Stimulated activated CD4-positive, alpha-beta T cell treated with anti-CD3 and anti-CD28 coated beads, Interleukin-2, amount 100 ng/mL, for 24 hours (primary cell): ENCODE measurements at regions not wholly inside any gene's neighbourhood (a gene's known extent, or its start where the extent isn't known, plus 50 kb on each side); places are given as distances from the start of the nearest gene placed in this dataset.
"Not testable (repeated sequence)": the region's sequence is repeated elsewhere in the genome, so short reads cannot be mapped to it uniquely, and the experiment has no call there.

ENCODE experiments used
- DNase-seq, 2 donors: peaks; one replicate each; pipeline ENCODE4 v3.0.0-alpha.2; 2020

DNA sequence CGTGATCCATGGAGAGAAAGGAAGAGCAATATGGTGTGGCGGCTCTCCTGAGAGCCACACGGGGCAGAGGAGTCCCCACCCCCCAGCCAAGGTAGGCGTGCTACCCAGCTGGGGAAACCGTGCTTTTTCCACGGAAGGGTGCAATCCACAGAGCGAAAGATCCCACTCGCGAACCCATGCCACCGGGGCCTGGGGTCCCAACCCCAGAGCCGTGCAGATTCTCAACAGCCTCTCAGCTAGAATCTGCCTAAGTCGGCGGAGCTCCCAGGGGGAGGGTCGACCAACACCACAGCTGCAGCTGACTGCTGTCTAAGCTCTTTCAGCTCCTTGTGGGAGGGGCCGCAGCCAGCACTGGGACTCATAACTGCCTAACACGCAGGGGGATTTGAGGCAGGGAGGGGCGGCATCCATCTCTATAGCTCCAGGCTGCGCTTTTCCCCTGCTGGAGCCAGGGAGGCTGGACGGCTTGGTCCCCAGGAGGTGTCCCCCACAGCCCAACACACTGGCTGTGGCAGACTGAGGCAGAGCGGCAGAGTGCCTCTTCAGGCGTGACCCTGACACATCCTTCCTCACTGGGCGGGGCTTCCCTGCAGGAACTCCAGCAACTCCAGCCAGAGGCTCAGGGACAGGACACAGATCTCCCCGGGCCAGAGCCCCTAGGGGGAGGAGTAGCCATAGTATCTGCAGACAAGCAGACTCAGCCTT is 107.6 kb upstream of the ZBTB20 start:
- no peak for DNase-seq

DNA sequence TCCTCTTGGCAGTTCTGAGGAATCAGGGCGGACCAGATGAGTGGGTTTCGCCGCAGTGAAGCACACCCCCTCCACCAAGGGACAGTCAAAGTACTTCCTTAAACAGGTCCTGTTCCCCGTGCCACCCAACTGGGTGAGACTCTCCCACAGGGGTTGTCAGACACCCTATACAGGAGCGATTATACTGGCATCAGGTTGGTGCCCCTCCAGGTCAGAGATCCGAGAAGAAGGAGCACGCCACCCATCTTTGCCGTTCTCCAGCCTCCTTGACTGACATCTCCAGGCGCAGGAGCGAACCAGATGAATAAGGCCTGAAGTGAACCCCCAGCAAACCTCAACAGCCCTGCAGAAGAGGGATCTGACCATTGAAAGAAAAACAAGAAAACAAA is 108.1 kb upstream of the ZBTB20 start:
- no peak for DNase-seq

DNA sequence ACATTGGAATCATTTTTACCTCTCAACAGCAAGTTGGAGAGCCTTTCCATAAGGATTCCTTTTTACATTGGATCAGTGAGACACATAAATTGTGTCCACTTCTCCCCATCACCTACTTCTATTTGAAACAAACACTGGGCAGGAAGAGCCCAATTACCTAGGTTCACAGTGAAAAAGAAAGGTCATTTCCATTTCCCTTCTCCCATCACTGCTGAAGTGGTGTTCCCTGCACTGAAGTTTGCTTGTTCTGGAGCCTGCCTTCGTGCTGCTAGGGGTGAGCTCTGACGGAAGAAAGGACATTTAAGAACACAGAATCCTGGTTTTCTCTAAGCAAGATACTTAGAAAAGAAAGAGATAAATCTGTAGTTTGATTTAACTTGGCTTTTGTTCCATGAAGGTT is 123.8 kb upstream of the ZBTB20 start:
- DNase-seq = no peak

DNA sequence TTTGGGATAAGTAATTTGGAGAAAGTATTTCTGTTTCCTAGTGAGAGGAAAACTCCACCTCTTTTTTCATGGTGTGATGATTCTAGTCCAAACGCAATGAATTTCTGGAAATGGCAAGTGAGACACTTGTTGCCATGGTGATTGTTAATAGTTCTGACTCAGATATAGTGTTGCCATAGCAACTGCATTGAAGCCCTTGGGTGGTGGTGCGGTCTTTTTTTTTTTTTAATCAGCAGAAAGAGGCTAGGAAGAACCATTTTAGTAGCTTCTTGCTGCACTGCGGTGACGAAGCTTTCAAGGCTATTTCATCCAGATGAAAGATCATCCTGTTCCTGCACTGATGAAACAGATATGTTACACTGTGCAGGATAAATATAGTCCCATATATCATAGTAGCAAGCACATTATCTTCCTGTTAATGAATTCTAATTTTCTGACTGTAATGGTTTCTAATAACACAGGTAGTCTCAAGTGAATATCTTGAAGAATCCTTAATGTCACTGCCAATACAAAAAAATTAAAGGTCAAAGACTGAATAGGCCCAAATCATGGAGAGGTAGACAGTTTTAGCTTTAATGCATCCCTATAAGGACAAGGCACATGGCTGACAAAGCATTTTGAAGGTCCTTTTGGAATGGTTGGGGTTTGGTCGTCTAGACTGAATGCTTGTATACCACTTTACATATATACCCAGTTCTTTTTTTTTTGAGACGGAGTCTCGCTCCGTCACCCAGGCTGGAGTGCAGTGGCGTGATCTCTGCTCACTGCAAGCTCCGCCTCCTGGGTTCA is 125.1 kb upstream of the ZBTB20 start:
- DNase-seq = no peak

DNA sequence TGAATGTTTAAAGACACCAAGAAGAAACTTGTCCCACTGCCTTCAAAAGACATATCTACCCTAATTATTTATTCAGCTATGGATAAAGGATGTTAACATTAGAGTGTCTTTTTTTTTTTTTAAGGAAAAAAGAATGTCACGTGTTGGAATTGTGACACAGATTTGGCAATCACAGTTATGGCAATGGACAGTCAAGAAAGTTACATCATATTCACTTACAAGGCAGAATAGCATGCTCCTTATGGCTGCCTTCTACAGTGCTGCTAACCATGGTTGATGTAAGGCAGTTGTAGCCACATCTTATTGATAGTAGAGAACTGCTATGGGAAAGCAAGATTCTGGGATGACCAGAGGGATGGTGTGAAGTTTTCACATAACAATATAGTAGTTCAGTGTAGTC is 128.8 kb upstream of the ZBTB20 start:
- DNase-seq = no peak

DNA sequence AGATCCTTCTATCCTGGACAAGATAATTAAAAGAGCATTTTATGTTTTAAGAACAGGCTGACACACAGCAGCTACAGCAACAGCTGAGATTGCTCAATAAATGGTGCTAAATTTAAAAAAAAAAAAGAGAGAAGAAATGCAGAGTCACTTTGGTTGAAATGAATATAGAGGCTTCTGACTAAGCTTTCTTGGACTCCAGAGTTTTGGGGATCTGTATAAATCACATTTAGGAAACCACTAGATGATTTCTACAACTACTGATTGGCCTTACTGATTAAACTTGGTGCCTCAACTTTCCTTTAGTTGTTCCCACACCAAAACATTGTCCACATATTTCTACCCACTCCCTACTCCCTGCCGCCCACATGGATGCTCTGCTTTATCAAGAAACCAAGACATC is 132.9 kb upstream of the ZBTB20 start:
- DNase-seq = no peak

DNA sequence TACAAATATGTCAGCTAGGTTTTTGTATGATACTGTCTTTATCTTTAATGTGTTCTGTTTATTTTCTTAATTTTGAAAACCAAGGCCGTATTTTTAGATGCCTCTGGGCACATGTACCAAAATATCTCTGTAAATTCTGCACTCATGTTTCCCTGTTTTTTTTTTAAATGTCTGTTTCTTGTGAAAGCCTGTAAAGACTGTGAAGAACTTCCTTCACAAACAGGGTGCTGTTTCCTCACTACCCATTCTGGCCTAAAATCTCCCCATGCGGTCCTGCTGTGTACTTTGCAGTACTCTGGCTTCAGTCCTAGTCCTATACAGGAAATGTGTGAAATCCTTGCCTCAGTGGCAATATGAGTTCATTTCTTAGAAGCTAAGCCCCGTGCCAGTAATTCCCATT is 133.4 kb upstream of the ZBTB20 start:
- DNase-seq = no peak

DNA sequence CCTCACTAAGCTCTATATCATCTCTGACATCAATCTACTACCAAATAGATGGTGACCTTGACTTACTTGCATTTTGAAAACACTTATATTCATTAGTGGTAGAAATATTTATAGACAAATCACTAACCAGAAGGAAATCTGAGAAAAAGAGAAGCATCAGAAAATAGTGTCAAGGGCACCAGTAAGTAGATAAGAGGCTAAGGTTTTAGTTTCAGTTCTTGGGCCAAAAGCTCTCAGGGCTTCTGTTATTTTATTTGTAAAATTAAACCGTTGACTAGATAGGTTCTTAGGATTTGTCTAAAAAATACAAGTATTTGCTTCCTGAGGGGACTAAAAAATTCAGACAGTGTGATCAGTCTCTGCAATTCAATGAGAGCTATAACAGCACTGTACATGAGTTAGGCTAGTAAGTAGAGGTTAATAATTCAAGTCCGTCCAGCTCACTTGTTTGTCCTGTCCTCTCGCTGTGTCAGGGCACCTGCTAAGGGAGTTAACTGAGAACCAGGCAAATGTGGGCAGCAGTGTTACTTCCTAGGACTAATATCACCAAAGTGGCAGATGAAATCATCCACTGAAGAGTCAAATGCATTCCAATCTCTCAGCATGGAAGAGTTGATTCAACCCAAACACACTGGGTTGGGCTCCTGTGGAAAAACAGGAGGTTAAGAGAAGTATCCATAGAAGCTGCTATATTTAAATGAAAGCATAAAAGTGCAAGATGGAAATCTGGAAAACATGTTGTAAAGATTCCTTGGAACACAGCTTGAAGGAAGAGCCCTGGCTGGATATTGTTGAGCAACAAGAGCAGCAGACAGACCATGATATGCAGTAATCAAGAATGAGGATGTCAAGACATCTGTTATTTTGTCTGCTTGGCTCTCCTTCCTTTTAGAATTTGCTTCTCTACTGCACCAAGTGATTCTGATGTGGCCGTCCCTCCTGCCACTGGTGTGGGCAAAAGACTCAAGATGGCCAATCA is 134.9 kb upstream of the ZBTB20 start:
- DNase-seq = no peak

DNA sequence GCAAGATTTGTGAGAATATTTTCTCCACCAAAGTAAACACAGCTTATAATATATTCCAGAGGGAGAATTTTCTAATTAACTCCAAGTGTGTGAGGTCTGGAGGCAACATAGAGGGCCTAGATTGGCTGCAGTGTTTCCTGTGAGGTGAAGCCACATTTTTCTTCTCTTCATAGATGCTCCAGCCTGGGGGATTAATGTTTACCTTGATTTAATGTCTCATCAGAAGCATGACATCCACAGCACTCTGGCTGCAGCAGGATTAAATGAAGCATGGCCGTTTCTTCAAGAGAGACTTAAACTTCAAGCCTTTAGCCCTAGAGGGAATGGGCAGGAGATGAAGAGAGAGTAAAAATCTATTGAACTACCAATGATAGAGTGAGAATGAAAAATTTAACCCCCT is 137.9 kb upstream of the ZBTB20 start:
- no peak for DNase-seq

DNA sequence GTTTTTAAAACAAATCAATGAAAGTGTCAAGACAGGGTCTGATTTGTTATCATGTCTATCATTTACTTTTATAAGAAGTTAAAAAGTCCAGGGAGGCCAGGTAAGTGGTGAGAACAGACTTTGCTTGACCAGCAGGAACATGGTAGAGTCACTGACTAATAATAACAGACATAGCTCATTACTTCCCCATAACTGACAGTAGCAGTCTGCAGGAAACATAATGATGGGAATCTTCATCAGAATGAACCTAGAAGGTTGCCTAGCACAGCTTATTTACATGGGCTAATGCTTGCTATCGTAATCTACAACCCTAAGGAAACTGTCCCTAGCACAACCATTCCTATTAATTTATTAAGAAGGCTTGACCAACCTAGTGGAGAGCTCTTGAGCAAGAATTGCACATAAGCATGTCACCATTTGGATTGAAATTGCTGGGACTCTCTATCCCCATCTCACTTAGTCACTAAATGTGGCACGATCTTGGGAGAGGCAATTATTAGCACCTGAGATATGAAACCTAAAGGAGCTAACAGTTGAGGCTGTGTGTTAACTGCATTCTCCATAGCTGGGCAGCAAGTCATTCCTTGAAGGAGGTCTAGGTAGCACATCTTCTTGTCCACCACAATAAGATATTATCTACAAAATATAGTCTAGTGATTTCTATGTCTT is 139.6 kb upstream of the ZBTB20 start:
- no peak for DNase-seq

DNA sequence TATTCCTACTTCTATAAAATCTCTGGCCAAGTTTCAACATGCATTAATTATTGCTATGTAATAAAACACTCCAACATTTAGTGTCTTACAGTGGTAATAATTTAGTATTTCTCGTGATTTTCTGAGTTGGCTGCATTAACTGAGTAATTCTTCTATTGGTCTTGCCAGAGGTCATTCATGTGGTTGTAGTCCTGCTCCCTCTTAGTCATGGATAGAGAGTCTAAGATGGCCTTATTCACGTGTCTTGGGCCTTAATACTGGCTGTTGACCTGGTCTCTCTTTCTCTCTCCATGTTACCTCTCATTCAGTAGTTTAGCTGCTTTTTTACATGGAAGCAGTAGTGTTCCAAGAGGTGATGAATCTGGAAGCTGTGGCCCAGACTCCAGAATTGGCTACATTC is 140.1 kb upstream of the ZBTB20 start:
- no peak for DNase-seq

DNA sequence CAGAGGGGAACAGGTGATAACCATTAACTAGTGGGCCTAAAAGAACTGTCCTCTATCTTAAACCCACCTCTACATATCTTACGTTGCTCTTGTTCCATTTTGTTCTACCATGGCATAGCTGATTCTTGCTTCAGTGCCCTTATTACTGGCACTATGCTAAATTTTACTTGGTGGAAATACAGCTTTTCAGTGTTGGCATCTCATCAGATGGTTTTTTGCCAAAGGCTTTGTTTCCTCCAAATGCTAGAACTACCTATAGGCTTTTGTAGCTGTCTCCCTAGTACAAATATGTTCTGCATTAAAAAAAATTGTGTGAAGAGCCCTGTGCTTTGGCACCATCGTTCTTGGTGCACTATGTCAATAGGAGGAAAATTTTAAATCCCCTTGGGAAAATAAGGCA is 145.0 kb upstream of the ZBTB20 start:
- DNase-seq = no peak

DNA sequence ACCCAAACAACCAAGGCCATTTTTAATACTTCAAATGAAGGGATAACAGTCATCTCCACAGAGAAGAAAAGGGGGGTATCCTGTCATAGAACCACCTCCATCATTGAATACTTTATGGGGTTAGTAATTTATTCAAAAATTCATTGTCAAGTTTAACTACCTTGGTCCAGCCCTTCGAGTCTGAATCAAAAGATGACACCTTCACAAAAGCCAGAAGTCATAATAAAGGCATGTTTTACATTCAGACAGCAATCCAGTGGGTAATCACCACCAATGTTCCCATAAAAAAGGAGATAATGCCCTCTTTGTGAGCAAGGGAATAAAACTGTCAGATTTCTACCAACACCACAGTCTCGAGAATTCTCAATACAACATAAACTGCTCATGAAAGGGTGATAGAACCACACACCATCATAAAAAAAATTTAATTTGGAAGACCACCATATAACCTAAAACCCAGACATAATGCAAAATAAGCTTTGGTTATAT is 145.6 kb upstream of the ZBTB20 start:
- no peak for DNase-seq

DNA sequence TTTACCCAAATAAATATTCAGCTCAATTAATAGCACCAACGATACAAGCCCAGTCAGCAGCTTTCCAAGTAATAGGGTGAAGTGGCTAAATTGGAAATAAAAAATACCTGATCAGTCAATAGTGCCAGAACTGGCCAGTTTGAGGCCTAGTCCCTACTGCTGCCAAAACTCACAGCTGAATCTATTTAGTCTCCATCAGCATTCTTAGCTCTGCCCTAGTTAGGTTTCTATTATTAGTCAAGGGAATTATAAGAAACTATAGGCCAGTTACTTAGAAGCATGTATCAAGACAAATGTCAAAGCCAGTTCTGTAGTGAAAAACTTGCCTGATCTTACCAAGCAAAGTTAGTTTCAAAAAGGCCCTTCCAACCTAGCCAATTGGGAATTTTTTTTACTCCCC is 146.2 kb upstream of the ZBTB20 start:
- no peak for DNase-seq

DNA sequence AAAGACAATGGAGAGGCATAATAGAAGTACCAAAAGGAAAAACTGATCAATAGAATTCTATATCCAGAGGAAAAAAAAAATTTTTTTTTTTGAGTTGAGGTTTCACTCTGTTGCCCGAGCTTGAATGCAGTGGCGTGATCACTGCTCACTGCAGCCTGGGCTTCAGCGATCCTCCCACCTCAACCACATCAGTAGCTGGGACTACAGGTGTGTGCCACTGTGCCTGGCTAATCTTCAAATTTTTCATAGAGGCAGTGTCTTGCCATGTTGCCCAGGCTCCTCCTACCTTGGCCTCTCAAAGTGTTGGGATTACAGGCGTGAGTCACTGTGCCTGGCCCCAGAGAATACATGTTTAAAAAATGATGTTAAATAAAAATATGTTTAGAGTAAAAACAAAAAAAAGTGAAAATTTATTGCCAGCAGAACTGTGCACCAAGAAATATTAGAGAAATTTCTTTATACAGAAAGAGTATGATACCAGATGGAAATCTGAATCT is 154.3 kb upstream of the ZBTB20 start:
- no peak for DNase-seq

DNA sequence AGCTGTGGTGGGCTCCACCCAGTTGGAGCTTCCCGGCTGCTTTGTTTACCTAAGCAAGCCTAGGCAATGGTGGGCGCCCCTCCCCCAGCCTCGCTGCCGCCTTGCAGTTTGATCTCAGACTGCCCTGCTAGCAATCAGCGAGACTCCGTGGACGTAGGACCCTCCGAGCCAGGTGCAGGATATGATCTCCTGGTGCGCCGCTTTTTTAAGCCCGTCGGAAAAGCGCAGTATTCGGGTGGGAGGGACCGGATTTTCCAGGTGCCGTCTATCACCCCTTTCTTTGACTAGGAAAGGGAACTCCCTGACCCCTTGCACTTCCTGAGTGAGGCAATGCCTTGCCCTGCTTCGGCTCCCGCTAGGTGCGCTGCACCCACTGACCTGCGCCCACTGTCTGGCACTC is 170.9 kb upstream of the ZBTB20 start:
- DNase-seq = not testable (repeated sequence)

DNA sequence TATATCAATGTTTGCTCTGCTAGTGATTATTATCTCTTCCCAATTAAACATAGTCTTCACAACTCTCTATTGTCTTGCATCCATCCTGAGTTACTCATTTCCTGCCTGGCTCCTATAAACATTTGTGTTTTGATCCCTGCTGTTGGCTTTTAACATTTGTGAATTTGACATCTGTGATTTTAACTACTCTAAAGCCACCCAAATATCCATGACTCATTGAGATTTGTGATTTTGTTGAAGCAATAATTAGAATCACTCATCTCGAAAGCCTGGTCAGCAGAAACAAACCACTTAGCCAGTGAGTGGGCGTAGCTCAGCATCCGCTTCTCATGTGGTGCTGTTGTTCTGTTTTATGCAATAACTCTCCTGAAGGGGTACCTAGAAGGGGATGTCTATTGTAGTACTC is 174.3 kb upstream of the ZBTB20 start:
- DNase-seq = no peak

DNA sequence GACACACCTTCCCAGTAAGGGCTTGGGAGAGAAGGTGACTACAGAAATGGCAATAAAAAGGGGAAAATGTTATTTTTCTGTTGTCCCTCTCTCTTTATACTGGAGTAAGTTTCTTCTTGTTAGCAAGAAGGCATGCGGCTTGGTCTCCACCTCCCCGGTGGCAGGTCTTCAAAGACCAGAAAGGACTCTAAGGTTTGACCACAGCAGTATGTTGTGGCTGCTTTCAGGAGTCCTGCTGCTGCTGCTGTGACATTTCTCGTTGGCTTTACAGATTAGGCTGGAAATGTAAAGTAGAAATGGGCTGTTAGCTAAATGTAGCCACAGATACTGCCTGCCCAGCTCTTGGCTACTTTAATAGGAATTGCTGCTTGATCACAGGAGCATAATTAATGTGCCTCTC is 175.8 kb upstream of the ZBTB20 start:
- no peak for DNase-seq

DNA sequence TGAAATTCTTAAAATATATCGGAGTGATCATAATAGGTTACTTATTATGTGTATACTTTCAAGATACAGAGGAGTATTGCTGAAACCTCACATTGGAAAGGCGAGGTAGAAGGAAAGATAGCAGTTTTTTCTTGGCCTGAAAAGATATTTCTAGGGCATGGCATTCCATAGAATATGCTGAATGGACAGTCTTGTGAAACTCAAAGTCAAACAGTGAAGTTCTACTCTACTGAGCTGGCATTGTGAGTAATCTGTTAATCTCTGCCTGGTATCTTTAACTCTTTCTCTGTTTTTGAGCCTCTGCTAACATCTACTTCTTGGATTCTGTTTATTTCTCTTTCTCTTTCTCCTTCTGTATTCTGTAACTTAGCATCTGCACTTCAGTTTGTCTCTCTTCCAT is 176.3 kb upstream of the ZBTB20 start:
- no peak for DNase-seq

DNA sequence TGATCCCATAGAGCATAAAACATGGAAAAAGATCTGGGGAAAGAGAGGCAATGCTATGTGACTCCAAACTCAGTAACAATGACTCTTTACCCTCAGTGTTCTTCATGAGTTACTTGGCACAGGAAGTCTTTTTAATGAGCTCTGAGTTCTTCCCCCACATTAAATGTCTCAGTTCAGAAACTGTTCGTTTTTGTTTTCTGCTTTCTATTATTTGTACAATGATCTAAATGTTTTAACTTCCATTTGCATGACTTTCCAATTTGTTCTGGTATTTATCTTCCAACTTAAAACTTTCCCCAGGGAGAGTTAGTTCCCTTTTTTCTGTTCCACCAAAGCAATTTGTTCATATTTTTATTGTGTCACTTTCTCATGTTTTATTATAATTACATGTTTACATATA is 177.0 kb upstream of the ZBTB20 start:
- DNase-seq = no peak

DNA sequence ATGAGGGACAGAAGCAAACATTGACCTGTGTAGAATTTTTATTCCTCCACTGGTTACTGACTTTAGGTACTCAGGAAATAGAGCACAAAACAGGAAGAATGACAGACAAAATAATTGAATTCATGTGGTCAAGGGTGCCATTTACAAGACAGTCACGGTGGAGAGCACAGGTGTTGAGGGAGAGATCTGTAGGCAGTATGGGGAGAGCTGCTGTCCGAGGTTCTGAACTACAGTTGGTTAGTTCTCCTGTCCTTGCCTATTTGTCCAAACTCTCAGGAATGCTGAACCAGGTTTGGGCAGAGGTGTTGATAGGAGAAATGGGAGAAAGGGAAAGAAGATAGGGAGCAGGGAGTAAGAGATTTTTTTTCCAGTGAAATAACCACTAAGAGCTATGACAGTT is 178.5 kb upstream of the ZBTB20 start:
- DNase-seq = no peak

DNA sequence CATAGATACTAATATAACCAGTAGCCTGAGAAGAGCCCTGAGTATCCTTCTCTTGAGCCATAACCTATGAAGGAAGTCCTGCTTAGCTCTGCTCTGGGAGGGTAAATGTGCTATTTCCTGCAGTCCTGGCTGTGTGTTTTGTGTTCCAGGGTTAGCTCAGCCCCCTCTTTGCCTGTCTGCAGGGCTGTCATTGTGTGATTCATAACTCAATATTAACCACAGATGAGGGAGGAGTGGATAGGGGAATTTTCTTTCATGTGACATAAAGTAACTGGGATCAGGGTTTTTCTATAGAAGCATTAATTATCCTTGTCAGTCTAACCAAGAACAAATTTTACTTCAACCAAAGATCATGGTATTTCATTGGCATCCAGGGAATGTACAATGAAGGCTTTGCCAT is 183.3 kb upstream of the ZBTB20 start:
- DNase-seq = no peak

DNA sequence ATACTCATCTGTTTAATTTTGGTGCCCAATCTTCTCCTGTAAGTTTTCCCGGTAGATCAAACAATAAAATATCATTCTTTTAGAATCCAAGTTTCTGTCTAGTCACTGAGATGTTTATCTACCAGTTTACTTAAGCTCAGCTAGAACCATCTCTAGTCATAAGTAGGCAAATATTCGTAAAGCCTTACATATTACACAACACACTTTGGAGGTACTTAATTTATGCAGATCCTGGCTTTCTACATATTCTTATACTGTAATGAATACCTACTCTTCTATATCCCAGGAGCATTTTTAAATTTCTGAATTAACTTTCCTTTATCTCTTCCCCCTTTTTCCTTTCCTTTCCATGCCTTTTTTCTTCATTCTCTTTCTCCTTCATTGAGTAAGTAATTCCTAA is 185.9 kb upstream of the ZBTB20 start:
- DNase-seq = no peak
